IPS DF 6.9 (cell line): ENCODE measurements at regions not wholly inside any gene's neighbourhood (a gene's known extent, or its start where the extent isn't known, plus 50 kb on each side); places are given as distances from the start of the nearest gene placed in this dataset.

Experiments used
- DNase-seq: peaks from one replicate; pipeline ENCODE4 v3.0.0-alpha.2; 2013; ENCODE audit warnings: low read depth, low spot score
- H3K27ac ChIP-seq: one replicate; pipeline ENCODE4 v1.5.1; 2013; ENCODE audit warnings: low read length, control low read depth
- H3K27me3 ChIP-seq: 2 replicates; pipeline ENCODE4 v1.6.1; 2013; ENCODE audit warnings: mild to moderate bottlenecking, low read length; ENCODE audit not compliant: control insufficient read depth, insufficient read depth
- H3K36me3 ChIP-seq: 2 replicates; pipeline ENCODE4 v1.6.1; 2013; ENCODE audit warnings: low read length; ENCODE audit not compliant: control insufficient read depth, insufficient read depth
- H3K4me1 ChIP-seq: 2 replicates; pipeline ENCODE4 v1.6.1; 2013; ENCODE audit warnings: low read length; ENCODE audit not compliant: control insufficient read depth, insufficient read depth
- H3K4me3 ChIP-seq: 2 replicates; pipeline ENCODE4 v1.5.1; 2013; ENCODE audit warnings: mild to moderate bottlenecking, low read length
- H3K9me3 ChIP-seq: 2 replicates; pipeline ENCODE4 v1.6.1; 2013; ENCODE audit warnings: low read length, inconsistent platforms; ENCODE audit not compliant: control insufficient read depth, insufficient read depth
- WGBS: extraction: QIAGEN DNeasy Blood & Tissue Kit; methylation state at CpG from one replicate; pipeline ENCODE4 v1.1.7; 2013; ENCODE audit warnings: mixed read lengths, missing lambda C conversion rate; ENCODE audit not compliant: insufficient read length, insufficient coverage; 5-methylcytosine and 5-hydroxymethylcytosine counted together

DNA sequence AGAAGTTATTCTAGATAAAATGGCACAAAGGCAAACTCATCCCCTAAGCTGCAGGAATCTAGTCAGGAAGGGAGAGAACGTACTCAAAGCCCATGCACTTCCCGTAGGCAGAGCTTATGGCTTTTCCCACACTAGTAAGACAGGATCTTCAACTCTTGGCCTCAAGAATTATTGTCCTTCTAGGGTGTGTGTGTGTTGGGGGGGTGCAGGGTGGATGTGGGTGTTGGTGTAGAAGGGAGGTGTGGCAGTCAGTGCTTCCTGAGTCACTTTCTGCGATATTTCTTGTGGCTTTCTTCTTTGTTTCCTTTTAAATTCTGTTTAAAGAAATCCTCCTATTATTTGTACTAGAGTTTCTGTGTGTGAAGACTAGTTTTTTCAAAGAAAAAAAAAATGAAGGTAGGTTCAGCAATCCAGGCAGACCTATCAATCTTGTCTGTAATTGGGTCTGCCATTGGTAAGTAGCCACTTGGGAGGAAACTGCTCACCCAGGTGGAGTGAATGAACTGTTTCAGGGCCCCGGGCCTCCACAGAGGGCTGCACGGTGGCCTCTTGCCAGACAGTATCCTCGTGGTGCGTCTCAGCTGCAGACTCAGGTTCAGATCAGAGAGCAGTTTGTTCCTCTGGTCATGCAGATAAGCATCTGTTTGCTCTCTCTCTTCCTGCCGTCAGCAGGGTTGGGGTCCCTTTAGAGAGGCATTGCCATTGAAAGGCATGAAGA is 131.9 kb downstream of the NPR3 start:
- DNase-seq = no peak
- no CpG with 5 or more reads among the region's 8 CpGs for WGBS
- H3K27ac ChIP-seq = no peak overlapping the region

GRCh38 chr5:32843531-32843895 is 132.4 kb downstream of the NPR3 start:
- Histone ChIP-seq H3K27ac (no peak overlapping the region), H3K36me3 (no peaks in the 10 kb centered on the region), H3K27me3 (no peaks in the 10 kb centered on the region), H3K4me3 (no peak overlapping the region), H3K9me3 (no peaks in the 10 kb centered on the region), H3K4me1 (no peaks in the 10 kb centered on the region)
- no peak for DNase-seq
- no CpG with 5 or more reads among the region's 3 CpGs for WGBS

More for the DNA sequence above, 131.9 kb downstream of the NPR3 start:
- no peak overlapping the region for H3K4me3 ChIP-seq
- H3K9me3 ChIP-seq = no peaks in the 10 kb centered on the region
- no peaks in the 10 kb centered on the region for H3K4me1 ChIP-seq
- no peaks in the 10 kb centered on the region for H3K36me3 ChIP-seq
- H3K27me3 ChIP-seq = no peaks in the 10 kb centered on the region

- Histone ChIP-seq H3K4me1 (no peaks in the 10 kb centered on the region), H3K9me3 (no peaks in the 10 kb centered on the region), H3K36me3 (no peaks in the 10 kb centered on the region), H3K27ac (no peak overlapping the region), H3K4me3 (no peak overlapping the region), H3K27me3 (no peaks in the 10 kb centered on the region)
- no peak for DNase-seq
- WGBS = no CpG with 5 or more reads among the region's 3 CpGs
These were observed 134.1 kb downstream of the NPR3 start for GRCh38 chr5:32845171-32845570.

- H3K27ac ChIP-seq = no peak overlapping the region
- no peaks in the 10 kb centered on the region for H3K27me3 ChIP-seq
- H3K36me3 ChIP-seq = no peaks in the 10 kb centered on the region
These were observed 137.0 kb downstream of the NPR3 start for GRCh38 chr5:32848120-32848519.

GRCh38 chr5:32848681-32849080 is 137.6 kb downstream of the NPR3 start:
- no peaks in the 10 kb centered on the region for H3K4me1 ChIP-seq
- no peak overlapping the region for H3K4me3 ChIP-seq
- DNase-seq = no peak
- H3K27ac ChIP-seq = no peak overlapping the region
- no peaks in the 10 kb centered on the region for H3K27me3 ChIP-seq
- WGBS = no CpG with 5 or more reads among the region's 3 CpGs
- H3K9me3 ChIP-seq = no peaks in the 10 kb centered on the region
- H3K36me3 ChIP-seq = no peaks in the 10 kb centered on the region

More at GRCh38 chr5:32848120-32848519, 137.0 kb downstream of the NPR3 start:
- Histone ChIP-seq H3K9me3 (no peaks in the 10 kb centered on the region), H3K4me3 (no peak overlapping the region), H3K4me1 (no peaks in the 10 kb centered on the region)
- no peak for DNase-seq

- Histone ChIP-seq H3K27me3 (no peaks in the 10 kb centered on the region), H3K9me3 (no peaks in the 10 kb centered on the region), H3K27ac (no peak overlapping the region), H3K4me3 (no peak overlapping the region), H3K4me1 (no peaks in the 10 kb centered on the region), H3K36me3 (no peaks in the 10 kb centered on the region)
- no CpG with 5 or more reads among the region's 5 CpGs for WGBS
- no peak for DNase-seq
These were observed 139.8 kb downstream of the NPR3 start for GRCh38 chr5:32850817-32851496.

DNA sequence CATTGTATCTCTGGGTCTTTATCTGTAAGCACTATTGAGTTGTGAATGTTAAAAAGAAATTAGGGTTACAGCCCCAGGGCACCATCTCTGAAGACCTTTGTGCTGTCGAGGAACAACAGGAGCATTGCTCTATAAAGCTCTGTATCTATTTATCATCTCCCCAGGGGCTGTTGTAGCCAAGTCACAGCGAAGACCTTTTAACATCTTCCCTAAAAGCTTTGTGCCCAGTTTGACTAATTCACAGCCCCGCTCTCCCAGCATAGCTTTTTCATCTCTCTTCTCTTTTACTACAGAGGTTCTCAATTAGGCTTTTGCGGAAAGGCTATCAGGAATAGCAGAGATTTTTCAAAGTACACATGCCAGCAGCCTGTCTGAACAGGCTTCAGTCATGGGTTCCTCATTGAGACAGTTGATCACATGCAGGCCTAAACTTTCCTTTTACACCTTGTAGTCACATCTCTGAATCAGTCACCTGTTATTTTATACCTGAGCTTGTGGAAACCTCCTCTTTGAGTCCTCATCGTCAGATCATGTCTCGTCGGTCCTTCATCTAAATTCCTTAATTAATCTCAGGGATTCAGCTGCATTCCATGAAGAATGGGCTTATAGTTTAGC is 140.5 kb downstream of the NPR3 start:
- H3K27me3 ChIP-seq = no peaks in the 10 kb centered on the region
- DNase-seq = no peak

DNA sequence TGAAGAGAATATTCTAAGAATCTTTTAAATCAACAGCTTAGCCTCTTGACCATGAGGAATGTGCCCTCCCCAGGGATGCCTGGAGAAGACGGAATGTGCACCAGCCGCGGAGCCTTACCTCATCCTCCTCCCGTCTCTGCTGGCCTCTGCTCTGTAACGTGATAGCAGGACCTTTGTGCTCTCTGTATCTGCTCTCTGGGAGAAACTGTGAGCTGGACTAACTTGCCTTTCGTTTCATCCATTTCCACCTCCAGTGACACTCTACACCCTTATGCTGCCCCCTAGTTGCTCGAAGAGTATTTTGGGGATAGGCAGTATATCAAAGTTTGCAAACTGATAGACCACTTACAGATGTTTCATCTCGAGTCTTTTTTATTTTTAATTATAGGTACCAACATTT is 141.4 kb downstream of the NPR3 start:
- H3K4me1 ChIP-seq = no peaks in the 10 kb centered on the region
- peak; percentile 45 for DNase-seq
- H3K27me3 ChIP-seq = no peaks in the 10 kb centered on the region
- H3K4me3 ChIP-seq = no peak overlapping the region
- no peaks in the 10 kb centered on the region for H3K9me3 ChIP-seq
- no CpG with 5 or more reads among the region's 8 CpGs for WGBS
- no peak overlapping the region for H3K27ac ChIP-seq
- H3K36me3 ChIP-seq = no peaks in the 10 kb centered on the region

More for the DNA sequence above, 140.5 kb downstream of the NPR3 start:
- no peaks in the 10 kb centered on the region for H3K9me3 ChIP-seq
- H3K4me1 ChIP-seq = no peaks in the 10 kb centered on the region
- H3K36me3 ChIP-seq = no peaks in the 10 kb centered on the region
- H3K27ac ChIP-seq = no peak overlapping the region
- WGBS = no CpG with 5 or more reads among the region's 7 CpGs
- no peak overlapping the region for H3K4me3 ChIP-seq

GRCh38 chr5:32852976-32853375 is 141.9 kb downstream of the NPR3 start:
- no peaks in the 10 kb centered on the region for H3K36me3 ChIP-seq
- no peaks in the 10 kb centered on the region for H3K27me3 ChIP-seq
- no CpG with 5 or more reads among the region's 1 CpG for WGBS
- no peaks in the 10 kb centered on the region for H3K9me3 ChIP-seq
- H3K4me1 ChIP-seq = no peaks in the 10 kb centered on the region
- H3K4me3 ChIP-seq = no peak overlapping the region
- DNase-seq = no peak
- H3K27ac ChIP-seq = no peak overlapping the region

GRCh38 chr5:32854473-32854872 is 143.4 kb downstream of the NPR3 start:
- Histone ChIP-seq H3K27ac (no peak overlapping the region), H3K4me3 (no peak overlapping the region), H3K4me1 (no peaks in the 10 kb centered on the region), H3K36me3 (no peaks in the 10 kb centered on the region), H3K27me3 (no peaks in the 10 kb centered on the region), H3K9me3 (no peaks in the 10 kb centered on the region)
- DNase-seq = no peak

GRCh38 chr5:32859211-32859641 is 148.1 kb downstream of the NPR3 start:
- H3K4me3 ChIP-seq = no peak overlapping the region
- no peak for DNase-seq
- no peaks in the 10 kb centered on the region for H3K9me3 ChIP-seq
- no peak overlapping the region for H3K27ac ChIP-seq
- no peaks in the 10 kb centered on the region for H3K27me3 ChIP-seq
- no peaks in the 10 kb centered on the region for H3K4me1 ChIP-seq
- H3K36me3 ChIP-seq = no peaks in the 10 kb centered on the region
